K562 (cell line): ENCODE measurements at regions not wholly inside any gene's neighbourhood (a gene's known extent, or its start where the extent isn't known, plus 50 kb on each side); places are given as distances from the start of the nearest gene placed in this dataset.

Experiments used
- DNMT1 ChIP-seq: fragments of 450-650 bp; IDR thresholded peaks from 2 replicates; pipeline ENCODE4 v1.6.1; 2016; ENCODE audit warnings: antibody characterized with exemption, mild to moderate bottlenecking
- FOXP1 ChIP-seq: sonication (generic); formaldehyde crosslinking; IDR thresholded peaks from 2 replicates; pipeline ENCODE4 v1.8.0; 2022; ENCODE audit warnings: mild to moderate bottlenecking, missing genetic modification reagents
- NCOA2 ChIP-seq, 2 experiments: fragments of 450-650 bp; IDR thresholded peaks; 2 replicates each; pipeline ENCODE4 v1.6.1; 2018; ENCODE audit warnings: mild to moderate bottlenecking in 2 of 2, moderate library complexity in 1 of 2; ENCODE audit not compliant: partially characterized antibody in 2 of 2
- POLR2AphosphoS5 ChIP-seq: IDR thresholded peaks from 2 replicates; pipeline ENCODE4 v1.6.1; 2011; ENCODE audit warnings: mild to moderate bottlenecking, low read depth, low read length, moderate library complexity; ENCODE audit not compliant: control insufficient read depth, insufficient read depth
- RAD51 ChIP-seq: fragments of 450-650 bp; IDR thresholded peaks from 2 replicates; pipeline ENCODE4 v1.7.1; 2016; ENCODE audit warnings: low read depth, mild to moderate bottlenecking, borderline replicate concordance

DNA sequence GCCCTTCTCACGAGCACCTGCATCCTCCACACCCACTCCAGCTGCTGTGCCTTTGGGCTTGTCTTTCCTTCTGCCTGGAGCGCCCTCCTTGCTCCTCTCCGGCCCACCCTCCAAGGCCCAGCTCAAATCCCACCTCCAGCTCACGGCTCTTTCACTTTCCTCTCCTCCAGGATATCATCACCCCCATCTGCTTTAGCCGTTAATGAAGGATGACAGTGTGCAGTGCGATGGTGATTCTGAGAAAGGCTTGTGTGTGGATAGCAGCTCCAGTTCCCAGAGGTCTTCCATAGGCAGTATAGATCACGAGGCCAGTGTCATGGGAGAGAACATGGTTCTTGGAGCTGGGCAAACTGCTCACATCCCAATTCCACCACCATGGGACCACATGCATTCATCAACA lies 237.4 kb downstream of the TLE3 start:
- TF ChIP-seq POLR2AphosphoS5 (no peak), NCOA2 (IDR thresholded peaks at IDR 0.05; ENCODE audit: partially characterized antibody in 2 of 2) (no peak), FOXP1 (no peak), DNMT1 (no peak), RAD51 (no peak)
